Osteoblast (primary cell): ENCODE measurements at regions not wholly inside any gene's neighbourhood (a gene's known extent, or its start where the extent isn't known, plus 50 kb on each side); places are given as distances from the start of the nearest gene placed in this dataset.

Source experiments
- DNase-seq: peaks from one replicate; pipeline ENCODE4 v3.0.0; 2011; ENCODE audit warnings: low spot score, mixed read lengths; ENCODE audit not compliant: insufficient read length; ENCODE audit errors: missing footprints
- H2AFZ ChIP-seq: 2 replicates; pipeline ENCODE4 v1.6.0; 2011; ENCODE audit warnings: mild to moderate bottlenecking, low read length
- H3K27ac ChIP-seq: 2 replicates; pipeline ENCODE4 v1.5.1; 2011; ENCODE audit warnings: mild to moderate bottlenecking, low read depth, low read length, moderate library complexity
- H3K27me3 ChIP-seq: 2 replicates; pipeline ENCODE4 v1.6.0; 2012; ENCODE audit warnings: mild to moderate bottlenecking, control low read depth, inconsistent platforms, low read length, moderate library complexity; ENCODE audit not compliant: insufficient read depth
- H3K36me3 ChIP-seq: 2 replicates; pipeline ENCODE4 v1.5.1; 2011; ENCODE audit warnings: mild to moderate bottlenecking, low read length, control low read depth, moderate library complexity; ENCODE audit not compliant: insufficient read depth
- H3K4me1 ChIP-seq: 2 replicates; pipeline ENCODE4 v1.5.1; 2011; ENCODE audit warnings: mild to moderate bottlenecking, low read length, control low read depth, moderate library complexity; ENCODE audit not compliant: insufficient read depth
- H3K4me2 ChIP-seq: 2 replicates; pipeline ENCODE4 v1.6.0; 2011; ENCODE audit warnings: mild to moderate bottlenecking, low read length; ENCODE audit not compliant: insufficient read depth
- H3K4me3 ChIP-seq: fragments of 200-600 bp; sonication (generic); 3 replicates; pipeline ENCODE4 v1.5.1; 2012; ENCODE audit warnings: mild to moderate bottlenecking, low read length, inconsistent platforms; ENCODE audit not compliant: insufficient read depth
- H3K79me2 ChIP-seq: 2 replicates; pipeline ENCODE4 v1.6.0; 2012; ENCODE audit warnings: mild to moderate bottlenecking, low read length, control low read depth, inconsistent platforms; ENCODE audit not compliant: insufficient read depth
- H3K9me3 ChIP-seq: 2 replicates; pipeline ENCODE4 v1.5.1; 2011; ENCODE audit warnings: low read depth, low read length, control low read depth
- H4K20me1 ChIP-seq: 2 replicates; pipeline ENCODE4 v1.6.0; 2012; ENCODE audit warnings: mild to moderate bottlenecking, low read length, control low read depth; ENCODE audit not compliant: insufficient read depth
- CTCF ChIP-seq: IDR thresholded peaks from 2 replicates; pipeline ENCODE4 v1.5.1; 2011; ENCODE audit warnings: mild to moderate bottlenecking, low read depth, low read length, moderate library complexity; ENCODE audit errors: extremely low read depth

GRCh38 chr11:80613655-80614054 lies 1172.8 kb upstream of the TENM4 start:
- no peak for DNase-seq
- Histone ChIP-seq H2AFZ (no peak overlapping the region), H3K27ac (no peak overlapping the region), H3K36me3 (no peaks in the 10 kb centered on the region), H3K9me3 (no peaks in the 10 kb centered on the region), H3K27me3 (no peaks in the 10 kb centered on the region), H3K4me2 (no peak overlapping the region), H3K4me3 (no peak overlapping the region), H3K79me2 (no peaks in the 10 kb centered on the region), H3K4me1 (no peaks in the 10 kb centered on the region), H4K20me1 (no peaks in the 10 kb centered on the region)
- TF ChIP-seq CTCF: no peak

- Histone ChIP-seq H4K20me1 (no peaks in the 10 kb centered on the region), H2AFZ (no peak overlapping the region), H3K4me3 (no peak overlapping the region), H3K27ac (no peak overlapping the region), H3K79me2 (no peaks in the 10 kb centered on the region), H3K4me1 (no peaks in the 10 kb centered on the region), H3K9me3 (no peaks in the 10 kb centered on the region), H3K27me3 (no peaks in the 10 kb centered on the region), H3K36me3 (no peaks in the 10 kb centered on the region), H3K4me2 (no peak overlapping the region)
- no peak for TF ChIP-seq CTCF
- DNase-seq: no peak
These were observed 1169.7 kb upstream of the TENM4 start for GRCh38 chr11:80610516-80610915.

DNA sequence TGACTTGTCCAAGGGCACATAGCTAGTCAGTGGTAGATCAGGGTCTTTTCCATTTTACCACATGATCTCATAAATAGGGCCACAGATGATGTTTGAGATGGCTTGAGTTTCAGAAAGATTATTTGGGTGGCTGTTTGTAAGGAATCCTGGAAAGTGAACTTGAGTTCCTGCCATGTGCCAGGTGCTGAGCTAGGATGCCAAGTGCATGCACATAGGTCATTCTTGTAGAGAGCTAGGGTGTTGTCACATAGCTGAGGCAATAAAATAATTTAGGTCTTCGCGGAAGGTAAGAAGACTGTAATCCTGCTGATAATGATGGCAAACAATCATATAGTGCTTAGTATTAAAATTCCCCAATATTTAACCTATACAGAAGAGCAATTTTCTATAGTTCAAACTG lies 1162.6 kb upstream of the TENM4 start:
- no peaks in the 10 kb centered on the region for H4K20me1 ChIP-seq
- no peaks in the 10 kb centered on the region for H3K27me3 ChIP-seq
- TF ChIP-seq CTCF: no peak
- DNase-seq: no peak
- H2AFZ ChIP-seq: no peak overlapping the region
- no peaks in the 10 kb centered on the region for H3K4me1 ChIP-seq
- no peaks in the 10 kb centered on the region for H3K79me2 ChIP-seq
- no peak overlapping the region for H3K4me3 ChIP-seq
- H3K36me3 ChIP-seq: no peaks in the 10 kb centered on the region
- H3K4me2 ChIP-seq: no peak overlapping the region
- no peaks in the 10 kb centered on the region for H3K9me3 ChIP-seq
- H3K27ac ChIP-seq: no peak overlapping the region

DNA sequence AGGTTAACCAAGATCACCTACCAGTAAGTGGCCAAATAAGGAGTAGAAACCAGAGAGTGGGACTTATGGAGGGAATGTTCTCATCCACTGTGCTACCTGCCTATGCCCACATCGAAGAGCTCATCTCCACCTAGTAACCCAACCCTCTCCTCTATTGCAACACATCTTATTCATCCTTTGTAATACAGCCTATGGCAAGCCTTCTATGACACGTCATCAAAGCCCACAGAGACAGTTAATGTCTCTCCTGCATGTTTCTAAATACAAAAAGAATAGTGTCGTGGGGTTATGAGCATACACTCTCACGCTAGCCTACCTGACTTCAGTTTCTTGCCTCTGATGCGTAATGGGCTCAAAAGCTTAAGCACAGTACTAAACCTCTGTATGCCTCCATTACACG lies 1158.1 kb upstream of the TENM4 start:
- Histone ChIP-seq H2AFZ (no peak overlapping the region), H4K20me1 (no peaks in the 10 kb centered on the region)

More for the DNA sequence above, 1158.1 kb upstream of the TENM4 start:
- Histone ChIP-seq H3K36me3 (no peaks in the 10 kb centered on the region), H3K4me2 (no peak overlapping the region), H3K79me2 (no peaks in the 10 kb centered on the region), H3K9me3 (no peaks in the 10 kb centered on the region), H3K4me3 (no peak overlapping the region), H3K27me3 (no peaks in the 10 kb centered on the region), H3K27ac (no peak overlapping the region), H3K4me1 (no peaks in the 10 kb centered on the region)
- no peak for DNase-seq
- no peak for TF ChIP-seq CTCF
